Spleen (tissue), 11 donors: ENCODE measurements at regions not wholly inside any gene's neighbourhood (a gene's known extent, or its start where the extent isn't known, plus 50 kb on each side); places are given as distances from the start of the nearest gene placed in this dataset.
"Not testable (repeated sequence)": the region's sequence is repeated elsewhere in the genome, so short reads cannot be mapped to it uniquely, and the experiment has no call there.

Experiments used
- DNase-seq: peaks from one replicate; pipeline ENCODE4 v3.0.0-alpha.2; 2020
- H3K27ac ChIP-seq, 8 donors: fragments of 200-600 bp; sonication (generic) in 7 of 8; 1 replicate in 4 of 8; 2 replicates in 4 of 8; pipeline versions ENCODE4 v1.5.0 to v1.8.0; 2016 to 2021; ENCODE audit warnings: inconsistent platforms in 4 of 8, mild to moderate bottlenecking in 4 of 8, moderate library complexity in 1 of 8
- H3K27me3 ChIP-seq, 7 donors: fragments of 200-600 bp; sonication (generic) in 6 of 7; replicated peaks in 1 of 7; 1 replicate in 4 of 7; 2 replicates in 3 of 7; pipeline versions ENCODE4 v1.5.0 to v1.8.0; 2016 to 2021; ENCODE audit warnings: inconsistent platforms in 3 of 7, mild to moderate bottlenecking in 1 of 7
- H3K36me3 ChIP-seq, 6 donors: fragments of 200-600 bp; sonication (generic) in 5 of 6; 1 replicate in 4 of 6; 2 replicates in 2 of 6; pipeline versions ENCODE4 v1.5.0 to v1.8.0; 2016 to 2021; ENCODE audit warnings: inconsistent platforms in 2 of 6
- H3K4me1 ChIP-seq, 6 donors: fragments of 200-600 bp; sonication (generic) in 5 of 6; 1 replicate in 3 of 6; 2 replicates in 3 of 6; pipeline versions ENCODE4 v1.5.0 to v1.8.0; 2016 to 2021; ENCODE audit warnings: inconsistent platforms in 3 of 6
- H3K4me3 ChIP-seq, 8 donors: fragments of 200-600 bp; sonication (generic) in 7 of 8; 1 replicate in 4 of 8; 2 replicates in 4 of 8; pipeline versions ENCODE4 v1.5.0 to v1.8.0; 2016 to 2021; ENCODE audit warnings: inconsistent platforms in 4 of 8, mild to moderate bottlenecking in 4 of 8, moderate library complexity in 2 of 8
- H3K9me3 ChIP-seq, 8 donors: fragments of 200-600 bp; sonication (generic) in 7 of 8; 1 replicate in 4 of 8; 2 replicates in 4 of 8; pipeline versions ENCODE4 v1.5.0 to v1.8.0; 2016 to 2021; ENCODE audit warnings: inconsistent platforms in 4 of 8
- CTCF ChIP-seq, 11 experiments: fragments of 200-600 bp in 7 of 11; fragments of 450-650 bp in 4 of 11; sonication (generic) in 4 of 11; IDR thresholded peaks in 8 of 11; conservative IDR thresholded peaks in 3 of 11; 1 replicate in 7 of 11; 2 replicates in 4 of 11; pipeline versions ENCODE4 v1.4.0 to v1.8.0; 2016 to 2021; ENCODE audit warnings: antibody characterized with exemption in 11 of 11, inconsistent platforms in 4 of 11, mild to moderate bottlenecking in 1 of 11
- POLR2A ChIP-seq, 3 donors: fragments of 450-650 bp; IDR thresholded peaks; one replicate each; pipeline ENCODE4 v1.5.1; 2017; ENCODE audit warnings: antibody characterized with exemption in 3 of 3, mild to moderate bottlenecking in 1 of 3
- POLR2AphosphoS5 ChIP-seq, 3 donors: sonication (generic); formaldehyde crosslinking; IDR thresholded peaks; one replicate each; pipeline ENCODE4 v1.5.1; 2017; ENCODE audit warnings: antibody characterized with exemption in 3 of 3
- WGBS, 5 donors: extraction: QIAGEN DNeasy Blood & Tissue Kit in 3 of 5; methylation state at CpG; one replicate each; pipeline versions ENCODE4 v1.1.5 to v1.1.7; 2013 to 2018; 5-methylcytosine and 5-hydroxymethylcytosine counted together
- intact Hi-C: fragments of 100-400 bp; cut with DNase I; formaldehyde crosslinking; loops from one replicate; pipeline ENCODE4 v1.15.0; 2023; ENCODE audit warnings: low total_unique reads
- donor health status: healthy with polysubstance abuse.
- donor health status: DM: no; HTN: no; CAD: no; lungs with moderate emphysema.
- donor health status: DM: no; HTN: no; CAD: no.
- donor health status: Bipolar disorder and iron deficiency.
- donor health status: healthy.
- donor health status: DM: no; HTN: no; CAD: no.
- donor health status: DM: yes; HTN: yes; CAD: no.

DNA sequence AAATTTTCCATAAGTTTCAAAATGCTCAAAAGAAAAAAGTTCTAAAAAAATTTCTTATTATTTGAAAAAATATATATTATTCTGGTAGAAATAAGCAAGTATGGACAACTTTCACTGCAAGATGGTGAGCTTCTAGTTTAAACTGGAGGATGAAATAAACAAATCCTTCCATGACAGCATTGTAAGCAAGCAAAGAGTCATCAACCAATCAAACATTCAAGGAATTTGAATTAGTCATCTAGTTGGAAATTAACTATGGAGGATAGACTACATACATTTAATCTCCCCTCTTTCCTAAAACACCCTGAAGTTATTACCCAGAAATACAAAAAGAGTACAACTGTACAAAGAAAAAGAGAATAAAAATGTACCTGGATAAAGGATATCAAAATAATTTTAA, 51.0 kb upstream of the IRX5 start:
- H3K9me3 ChIP-seq: peaks cover 0 to 25% (median 15%) of the 10 kb centered on the region in 8 donors
- no peaks in the 10 kb centered on the region for H3K36me3 ChIP-seq
- no peaks in the 10 kb centered on the region for H3K4me1 ChIP-seq
- intact Hi-C loops: no loop called here
- TF ChIP-seq CTCF (IDR thresholded peaks at IDR 0.05 in 8 of 11, conservative IDR thresholded peaks at IDR 0.05 in 3 of 11) (no peak), POLR2A (IDR thresholded peaks at IDR 0.05) (no peak), POLR2AphosphoS5 (IDR thresholded peaks at IDR 0.05) (no peak)
- no peak overlapping the region for H3K4me3 ChIP-seq
- H3K27ac ChIP-seq: no peak overlapping the region
- DNase-seq: no peak
- peaks cover 0 to 7% (median 0%) of the 10 kb centered on the region in 7 donors for H3K27me3 ChIP-seq

- no peak overlapping the region for H3K27ac ChIP-seq
- no peak overlapping the region for H3K4me3 ChIP-seq
- intact Hi-C loops: no loop called here
- H3K27me3 ChIP-seq: peaks cover 0 to 8% (median 0%) of the 10 kb centered on the region in 7 donors
- peaks cover 0 to 13% (median 3%) of the 10 kb centered on the region in 8 donors for H3K9me3 ChIP-seq
- no peaks in the 10 kb centered on the region for H3K4me1 ChIP-seq
- WGBS, 5 donors: 67 to 90% (median 79%) methylated on average over 1 of the region's 1 CpG
- H3K36me3 ChIP-seq: no peaks in the 10 kb centered on the region
- DNase-seq: no peak
- TF ChIP-seq POLR2A (IDR thresholded peaks at IDR 0.05) (no peak), POLR2AphosphoS5 (IDR thresholded peaks at IDR 0.05) (no peak), CTCF (IDR thresholded peaks at IDR 0.05 in 8 of 11, conservative IDR thresholded peaks at IDR 0.05 in 3 of 11) (no peak)
Measured at GRCh38 chr16:54878301-54878700, 52.4 kb upstream of the IRX5 start.

- no peak for TF ChIP-seq POLR2AphosphoS5 (IDR thresholded peaks at IDR 0.05)
- no peak for TF ChIP-seq POLR2A (IDR thresholded peaks at IDR 0.05)
- no peak for TF ChIP-seq CTCF (IDR thresholded peaks at IDR 0.05 in 8 of 11, conservative IDR thresholded peaks at IDR 0.05 in 3 of 11)
- WGBS, 5 donors: 38 to 60% (median 57%) methylated on average over 1 of the region's 1 CpG
- no peaks in the 10 kb centered on the region for H3K36me3 ChIP-seq
- no peaks in the 10 kb centered on the region for H3K4me1 ChIP-seq
- H3K27ac ChIP-seq: no peak overlapping the region
- DNase-seq: no peak
- no peak overlapping the region for H3K4me3 ChIP-seq
- peaks cover 0 to 11% (median 0%) of the 10 kb centered on the region in 7 donors for H3K27me3 ChIP-seq
- intact Hi-C loops: no loop called here
- H3K9me3 ChIP-seq: peaks cover 0 to 13% (median under 1%) of the 10 kb centered on the region in 8 donors
Measured at GRCh38 chr16:54875443-54875842, 55.2 kb upstream of the IRX5 start.

DNA sequence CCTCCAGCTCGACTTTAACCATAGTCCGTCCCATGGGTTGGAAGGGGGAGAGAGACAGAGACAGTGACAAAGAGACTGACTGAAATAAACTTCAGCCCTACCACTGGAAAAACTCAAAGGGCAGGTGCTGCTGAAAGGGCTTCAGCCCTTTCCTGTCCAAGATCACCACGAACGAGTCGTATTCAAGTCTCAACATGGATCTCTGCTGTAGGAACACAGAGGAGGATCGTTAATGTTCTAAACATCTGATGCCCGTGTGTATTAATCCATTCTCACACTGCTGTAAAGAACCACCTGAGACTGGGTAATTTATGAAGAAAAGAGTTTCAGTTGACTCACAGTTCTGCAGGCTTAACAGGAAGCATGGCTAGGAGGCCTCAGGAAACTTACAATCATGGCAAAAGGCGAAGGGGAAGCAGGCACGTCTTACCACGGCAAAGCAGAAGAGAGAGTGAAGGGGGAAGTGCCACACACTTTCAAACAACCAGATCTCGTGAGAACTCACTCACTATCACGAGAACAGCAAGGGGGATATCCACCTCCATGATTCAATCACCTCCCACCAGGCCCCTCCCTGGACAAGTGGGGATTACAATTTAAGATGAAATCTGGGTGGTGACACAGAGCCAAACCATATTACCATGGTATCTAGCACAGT, 56.8 kb upstream of the IRX5 start:
- intact Hi-C loops, H3K4me3 ChIP-seq, H3K27ac ChIP-seq, H3K9me3 ChIP-seq, H3K36me3 ChIP-seq, H3K4me1 ChIP-seq, DNase-seq: not testable (repeated sequence)
- H3K27me3 ChIP-seq: peaks cover 0 to 11% (median 0%) of the 10 kb centered on the region in 7 donors
- WGBS, 5 donors: 65 to 74% (median 68%) methylated on average over 12 of the region's 12 CpGs
